ENCODE measurements at regions not wholly inside any gene's neighbourhood (a gene's known extent, or its start where the extent isn't known, plus 50 kb on each side); places are given as distances from the start of the nearest gene placed in this dataset.
A peak's percentile ranks its signal among the peaks of the same experiment; 100 is the strongest.

DNA sequence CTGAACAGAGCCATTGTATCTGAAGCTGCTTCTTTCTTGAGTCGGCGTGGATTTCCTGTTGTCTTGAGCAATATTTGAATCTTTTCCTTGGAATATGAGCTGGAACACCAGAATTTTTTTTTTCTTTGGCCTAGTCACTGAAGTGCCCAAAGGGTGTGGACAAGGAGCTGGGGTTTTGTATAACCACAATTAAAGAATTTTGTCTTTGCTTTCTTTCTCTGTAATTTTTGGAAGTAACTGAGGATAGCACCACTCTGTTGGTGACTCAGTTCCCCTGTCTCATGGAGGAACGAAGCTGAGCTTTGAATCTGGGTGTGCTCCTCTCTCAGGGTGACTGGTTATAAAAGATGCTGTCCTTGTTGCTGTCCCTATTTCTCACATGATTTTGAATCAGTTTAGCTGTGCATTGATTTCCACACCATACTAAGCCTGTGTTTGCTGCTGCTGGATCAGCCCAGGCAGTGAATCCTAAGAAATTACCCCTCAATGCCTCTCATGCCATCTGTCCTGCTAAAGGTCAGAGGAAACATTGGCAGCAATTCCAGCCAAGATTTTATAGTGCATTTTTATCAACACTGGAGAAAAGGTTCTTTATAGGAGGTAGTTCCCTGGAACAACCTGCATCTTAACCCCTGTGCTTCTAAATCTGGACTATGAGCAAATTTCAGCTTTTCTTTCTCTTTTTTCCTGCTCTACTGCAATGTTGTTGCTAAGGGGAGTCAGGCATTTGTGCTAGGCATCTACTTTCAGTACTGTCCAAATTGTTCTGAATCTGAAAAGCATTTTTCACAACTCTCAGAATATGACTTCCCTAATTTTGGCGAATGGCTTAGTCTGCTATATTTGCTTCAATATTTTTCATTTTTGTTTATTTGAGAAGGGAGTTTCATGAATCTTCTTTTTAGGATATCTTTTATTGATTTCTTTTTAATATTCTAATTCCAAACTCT is 540.8 kb downstream of the SOX6 start:
- H3K4me1 Mint-ChIP-seq, result no peaks in the 10 kb centered on the region
- H3K27ac Mint-ChIP-seq, result no peak overlapping the region
- H3K36me3 Mint-ChIP-seq, result no peaks in the 10 kb centered on the region
- DNase-seq, result no peak
- H3K27me3 Mint-ChIP-seq (ENCODE audit: low read depth in 3 of 3), result peaks cover 0 to 6% (median 2%) of the 10 kb centered on the region in 3 donors
- H3K9me3 Mint-ChIP-seq, result peaks cover 0 to 11% (median 1%) of the 10 kb centered on the region in 6 donors
- no peak overlapping the region for H3K4me3 Mint-ChIP-seq

DNA sequence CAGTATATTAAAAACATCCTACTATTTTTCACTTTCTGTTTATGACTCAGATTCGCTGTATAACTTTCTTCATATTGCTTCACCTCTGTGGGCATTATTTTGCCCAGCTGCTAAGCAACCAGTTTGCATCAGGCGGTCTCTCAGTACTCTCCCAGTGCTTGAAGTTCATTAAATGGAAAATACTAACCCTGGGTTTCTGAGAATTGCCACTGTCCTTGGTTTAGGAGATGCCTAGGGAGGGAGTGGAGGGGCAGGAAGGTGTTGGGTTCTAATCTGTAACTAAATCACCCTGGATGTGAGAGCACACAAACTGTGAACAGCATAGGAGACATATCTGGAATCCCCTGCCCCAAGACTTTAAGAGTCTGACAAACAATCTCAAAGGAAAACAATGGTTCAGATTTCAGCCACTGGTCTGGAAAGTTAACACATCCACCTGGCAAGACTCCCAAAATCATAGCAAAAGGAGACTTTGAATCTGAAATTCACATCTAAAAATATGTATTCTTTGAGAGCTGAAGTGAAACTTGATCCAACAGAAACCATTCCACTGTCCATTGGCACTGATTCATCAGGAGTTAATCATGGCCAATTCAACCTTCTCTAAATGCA is 540.0 kb downstream of the SOX6 start:
- peaks cover 0 to 6% (median 2%) of the 10 kb centered on the region in 3 donors for H3K27me3 Mint-ChIP-seq (ENCODE audit: low read depth in 3 of 3)
- no peaks in the 10 kb centered on the region for H3K36me3 Mint-ChIP-seq
- no peak for DNase-seq
- H3K9me3 Mint-ChIP-seq, result peaks cover 0 to 11% (median 1%) of the 10 kb centered on the region in 6 donors
- no peak overlapping the region for H3K4me3 Mint-ChIP-seq
- H3K4me1 Mint-ChIP-seq, result no peaks in the 10 kb centered on the region
- no peak overlapping the region for H3K27ac Mint-ChIP-seq

DNA sequence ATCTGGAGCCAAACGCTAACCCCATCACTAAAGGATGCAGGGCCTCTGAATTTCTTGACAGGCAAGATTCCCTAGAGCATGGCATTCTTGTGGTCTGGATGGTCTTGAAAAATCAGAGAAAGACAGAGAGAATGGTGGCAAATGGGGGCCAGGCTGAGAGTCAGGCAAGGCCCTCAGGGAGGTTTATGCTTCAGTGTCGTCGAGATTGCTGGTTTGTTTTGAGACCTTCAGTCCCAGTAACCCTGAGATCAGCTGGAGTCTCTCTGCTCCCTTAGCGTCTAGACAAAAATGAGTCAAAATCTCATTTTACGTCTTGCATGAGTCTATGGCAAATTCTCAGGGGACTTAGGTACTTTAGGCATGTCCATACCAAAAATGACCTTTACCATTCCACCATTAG is 539.3 kb downstream of the SOX6 start:
- Mint-ChIP-seq H3K27ac (no peak overlapping the region), H3K4me1 (no peaks in the 10 kb centered on the region), H3K9me3 (peaks cover 0 to 11% (median 1%) of the 10 kb centered on the region in 6 donors), H3K36me3 (no peaks in the 10 kb centered on the region), H3K27me3 (ENCODE audit: low read depth in 3 of 3) (peaks cover 0 to 6% (median 2%) of the 10 kb centered on the region in 3 donors), H3K4me3 (no peak overlapping the region)
- DNase-seq, result no peak

DNA sequence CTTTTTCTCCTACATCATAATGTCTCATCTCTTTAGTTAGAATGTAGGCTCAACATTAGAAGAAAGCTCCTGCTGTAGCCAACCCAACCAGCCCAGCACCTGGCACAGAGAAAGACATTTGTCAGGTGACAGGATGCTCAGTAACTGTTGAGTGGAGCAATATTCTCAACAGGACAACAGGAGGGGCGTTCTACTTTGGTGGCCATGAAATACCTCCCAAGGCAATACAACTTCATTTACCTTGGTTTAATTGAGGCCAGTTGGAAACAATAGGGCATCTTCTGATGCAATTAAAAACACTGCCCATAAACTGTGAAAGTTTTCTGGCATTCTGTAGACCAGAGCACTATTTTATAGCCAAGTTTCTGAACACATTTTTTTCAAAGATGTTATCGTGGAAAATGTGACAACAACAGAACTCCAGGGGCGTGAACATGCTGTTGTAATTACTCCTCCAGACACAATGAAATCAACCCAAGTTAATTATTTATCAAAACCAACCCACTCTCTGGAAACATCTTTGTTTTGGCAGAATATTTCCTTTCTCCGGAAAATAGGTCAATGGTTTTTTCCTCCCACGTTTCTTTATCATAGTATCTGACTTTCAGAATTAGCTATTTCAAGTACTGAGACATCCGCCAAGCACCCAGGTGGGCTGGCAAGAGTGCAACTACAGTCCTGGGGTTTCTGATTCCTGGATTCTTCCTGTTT is 538.1 kb downstream of the SOX6 start:
- no peak overlapping the region for H3K27ac Mint-ChIP-seq
- peaks cover 0 to 11% (median 1%) of the 10 kb centered on the region in 6 donors for H3K9me3 Mint-ChIP-seq
- H3K4me3 Mint-ChIP-seq, result no peak overlapping the region
- peaks cover 0 to 6% (median 4%) of the 10 kb centered on the region in 3 donors for H3K27me3 Mint-ChIP-seq (ENCODE audit: low read depth in 3 of 3)
- no peaks in the 10 kb centered on the region for H3K4me1 Mint-ChIP-seq
- no peak for DNase-seq
- H3K36me3 Mint-ChIP-seq, result no peaks in the 10 kb centered on the region

DNA sequence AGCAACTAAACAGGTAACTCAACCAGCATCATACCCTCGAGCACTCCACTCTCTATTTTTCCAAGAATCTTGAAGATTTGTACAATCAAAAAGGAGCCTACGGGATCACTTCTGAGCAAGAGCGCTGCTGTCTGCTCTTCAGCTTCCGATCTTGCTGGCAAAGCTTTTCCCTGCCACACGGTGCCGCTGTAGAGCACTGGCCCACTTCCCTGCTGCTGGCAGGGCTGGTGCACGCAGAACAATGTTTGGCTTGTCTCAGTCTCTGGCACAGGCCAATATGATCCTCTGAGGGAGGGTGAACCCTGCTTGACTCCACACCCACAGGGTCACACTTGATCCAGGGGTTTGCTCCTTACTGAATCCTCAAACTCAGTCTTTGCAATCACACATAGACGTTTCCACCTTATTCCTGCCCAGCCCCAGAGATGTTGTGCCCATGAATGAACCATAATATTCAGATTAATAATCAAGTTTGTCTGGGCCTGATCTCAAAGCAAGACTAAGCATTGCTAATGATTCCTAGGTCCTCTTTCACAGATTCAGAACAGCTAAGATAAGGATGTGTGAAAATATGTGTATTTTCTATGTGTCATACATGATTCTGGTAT is 536.6 kb downstream of the SOX6 start:
- Mint-ChIP-seq H3K4me3 (no peak overlapping the region), H3K27me3 (ENCODE audit: low read depth in 3 of 3) (peaks cover 0 to 6% (median 4%) of the 10 kb centered on the region in 3 donors), H3K4me1 (no peaks in the 10 kb centered on the region), H3K36me3 (no peaks in the 10 kb centered on the region), H3K27ac (no peak overlapping the region), H3K9me3 (peaks cover 0 to 11% (median 1%) of the 10 kb centered on the region in 6 donors)
- DNase-seq, result peak in 1 of 3 donors; percentile 11

DNA sequence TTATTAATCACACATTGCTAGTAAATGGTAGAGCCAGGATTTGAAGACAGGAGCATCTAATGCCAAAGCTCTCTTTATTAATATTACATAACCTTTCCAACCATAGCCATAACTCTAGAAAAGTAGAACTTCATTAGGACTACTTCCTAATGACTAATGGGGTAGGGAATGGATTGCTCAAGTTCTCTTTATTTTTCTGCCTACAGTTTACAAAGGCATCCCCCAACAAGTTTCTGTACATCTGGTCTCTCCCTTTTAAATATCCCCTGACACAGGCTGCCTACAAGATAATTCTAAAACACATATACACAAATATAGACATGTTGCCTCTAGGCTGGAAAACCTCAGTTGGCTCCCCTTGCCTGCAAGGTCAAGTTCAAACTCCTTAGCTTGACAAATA is 534.9 kb downstream of the SOX6 start:
- no peak overlapping the region for H3K4me3 Mint-ChIP-seq
- no peak overlapping the region for H3K27ac Mint-ChIP-seq
- peaks cover 0 to 4% (median 0%) of the 10 kb centered on the region in 6 donors for H3K9me3 Mint-ChIP-seq
- H3K36me3 Mint-ChIP-seq, result no peaks in the 10 kb centered on the region
- H3K27me3 Mint-ChIP-seq (ENCODE audit: low read depth in 3 of 3), result peaks cover 0 to 4% (median 0%) of the 10 kb centered on the region in 3 donors
- H3K4me1 Mint-ChIP-seq, result no peaks in the 10 kb centered on the region
- DNase-seq, result no peak

DNA sequence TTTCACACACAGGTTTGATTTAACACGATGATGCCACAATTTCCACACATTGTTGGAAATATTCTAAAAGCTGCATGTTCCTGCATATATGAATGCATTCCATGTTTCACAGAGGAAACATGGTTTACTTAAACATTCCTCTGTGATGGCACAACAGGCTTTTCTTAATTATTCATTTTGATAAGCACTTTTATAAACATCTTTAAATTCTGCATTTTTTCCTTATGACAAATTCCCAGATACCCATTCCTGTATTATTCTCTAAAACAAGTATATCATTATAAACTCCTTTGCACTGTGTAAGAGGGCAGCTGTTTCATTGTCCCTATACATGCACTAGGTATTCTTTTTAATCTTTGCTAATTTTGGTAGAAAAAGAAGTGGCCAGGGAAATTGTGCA is 532.3 kb downstream of the SOX6 start:
- H3K36me3 Mint-ChIP-seq, result no peaks in the 10 kb centered on the region
- peaks cover 0 to 6% (median 0%) of the 10 kb centered on the region in 3 donors for H3K27me3 Mint-ChIP-seq (ENCODE audit: low read depth in 3 of 3)
- H3K9me3 Mint-ChIP-seq, result peaks cover 0 to 6% (median 0%) of the 10 kb centered on the region in 6 donors
- H3K4me1 Mint-ChIP-seq, result no peaks in the 10 kb centered on the region
- DNase-seq, result no peak
- no peak overlapping the region for H3K27ac Mint-ChIP-seq
- no peak overlapping the region for H3K4me3 Mint-ChIP-seq

DNA sequence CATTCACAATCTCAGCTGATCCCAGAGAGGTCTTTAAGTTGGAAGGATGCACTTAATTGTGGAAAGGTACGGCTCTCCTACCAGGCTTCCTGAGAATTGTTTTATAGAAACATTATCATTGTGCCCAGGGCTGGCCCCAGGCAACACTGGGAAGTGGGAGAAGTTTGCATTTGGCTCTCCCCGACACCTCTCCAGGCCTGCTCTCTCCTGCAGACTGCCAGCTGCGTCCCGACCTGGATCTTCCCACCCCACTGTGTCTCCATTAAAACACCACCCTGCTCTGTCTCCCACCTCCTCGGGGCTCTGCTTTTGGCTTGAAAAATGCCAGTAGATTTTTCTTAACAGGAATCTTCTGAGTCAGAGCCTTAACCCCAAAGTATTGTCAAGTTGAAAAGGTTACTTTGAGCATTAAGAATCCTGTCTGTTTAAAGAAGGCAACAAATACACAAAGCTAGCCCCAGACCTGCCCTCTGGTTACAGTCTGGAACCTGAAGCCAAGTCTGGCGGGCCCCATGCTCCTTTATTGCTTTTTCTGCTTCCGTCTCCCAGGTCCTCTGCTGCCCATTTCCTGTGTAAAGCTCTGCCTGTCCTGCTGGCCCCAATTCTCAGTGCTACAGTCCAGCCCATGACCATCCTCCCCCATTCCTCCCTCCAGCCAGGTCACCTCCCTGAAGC is 530.2 kb downstream of the SOX6 start:
- H3K4me1 Mint-ChIP-seq, result no peaks in the 10 kb centered on the region
- peaks cover 0 to 5% (median 0%) of the 10 kb centered on the region in 3 donors for H3K27me3 Mint-ChIP-seq (ENCODE audit: low read depth in 3 of 3)
- H3K36me3 Mint-ChIP-seq, result no peaks in the 10 kb centered on the region
- no peak overlapping the region for H3K27ac Mint-ChIP-seq
- no peak for DNase-seq
- H3K9me3 Mint-ChIP-seq, result peaks cover 0 to 6% (median 0%) of the 10 kb centered on the region in 6 donors
- H3K4me3 Mint-ChIP-seq, result no peak overlapping the region

DNA sequence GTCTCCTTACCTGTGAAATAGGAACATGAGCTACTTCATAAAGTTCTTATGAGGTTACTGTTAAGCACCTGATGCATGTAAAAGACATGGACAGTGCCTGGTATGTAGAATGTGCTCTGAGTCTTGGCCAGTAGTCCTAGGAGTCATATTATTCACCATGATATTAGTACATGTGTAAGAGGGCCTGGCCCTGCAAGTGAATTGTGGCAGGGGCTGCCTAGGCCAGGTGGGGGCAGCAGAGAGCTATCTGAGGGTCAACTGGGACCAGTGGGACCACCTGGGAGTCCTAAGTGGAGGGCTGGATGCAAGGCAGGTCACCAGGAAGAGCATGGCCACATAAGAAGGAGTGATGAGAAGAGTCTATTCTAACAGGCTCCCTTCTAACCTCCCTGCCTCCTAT is 529.5 kb downstream of the SOX6 start:
- DNase-seq, result no peak
- Mint-ChIP-seq H3K27me3 (ENCODE audit: low read depth in 3 of 3) (peaks cover 0 to 5% (median 0%) of the 10 kb centered on the region in 3 donors), H3K36me3 (no peaks in the 10 kb centered on the region)

DNA sequence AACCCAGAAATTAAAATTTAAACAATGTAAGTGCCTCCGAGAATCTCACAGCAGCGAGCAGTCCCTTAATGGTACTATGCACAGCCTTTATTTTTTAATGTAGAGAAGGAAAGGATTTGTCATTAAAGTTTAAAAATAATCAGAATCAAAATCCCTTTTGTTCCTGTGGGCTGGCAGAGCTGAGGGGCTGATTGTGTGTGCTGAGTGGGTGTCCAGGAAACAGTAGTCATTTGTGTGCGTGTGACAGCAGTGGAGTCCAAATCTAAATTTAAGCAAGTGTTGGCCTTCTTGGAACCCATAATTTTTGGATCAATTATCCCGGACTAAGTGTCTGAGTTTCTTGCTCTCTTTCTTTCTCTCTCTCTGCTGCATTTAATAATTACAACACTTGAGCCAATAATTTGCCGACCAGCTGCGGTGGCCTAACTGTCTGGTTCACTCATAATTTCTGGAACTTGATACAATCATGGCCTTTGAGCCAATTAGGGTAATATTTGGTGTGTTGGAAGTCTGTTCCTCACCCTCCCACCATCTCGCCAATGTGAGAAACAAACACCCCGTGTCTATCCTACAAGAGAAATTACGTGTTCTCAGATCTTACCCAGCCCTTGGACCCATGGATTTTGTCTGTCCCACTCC is 528.0 kb downstream of the SOX6 start:
- no peak for DNase-seq
- Mint-ChIP-seq H3K4me1 (no peaks in the 10 kb centered on the region), H3K36me3 (no peaks in the 10 kb centered on the region), H3K27me3 (ENCODE audit: low read depth in 3 of 3) (peaks cover 0 to 2% (median 0%) of the 10 kb centered on the region in 3 donors), H3K27ac (no peak overlapping the region), H3K9me3 (peaks cover 0 to 6% (median 0%) of the 10 kb centered on the region in 6 donors), H3K4me3 (no peak overlapping the region)

More for the DNA sequence above, 529.5 kb downstream of the SOX6 start:
- Mint-ChIP-seq H3K4me3 (no peak overlapping the region), H3K4me1 (no peaks in the 10 kb centered on the region), H3K9me3 (peaks cover 0 to 6% (median 0%) of the 10 kb centered on the region in 6 donors), H3K27ac (no peak overlapping the region)

DNA sequence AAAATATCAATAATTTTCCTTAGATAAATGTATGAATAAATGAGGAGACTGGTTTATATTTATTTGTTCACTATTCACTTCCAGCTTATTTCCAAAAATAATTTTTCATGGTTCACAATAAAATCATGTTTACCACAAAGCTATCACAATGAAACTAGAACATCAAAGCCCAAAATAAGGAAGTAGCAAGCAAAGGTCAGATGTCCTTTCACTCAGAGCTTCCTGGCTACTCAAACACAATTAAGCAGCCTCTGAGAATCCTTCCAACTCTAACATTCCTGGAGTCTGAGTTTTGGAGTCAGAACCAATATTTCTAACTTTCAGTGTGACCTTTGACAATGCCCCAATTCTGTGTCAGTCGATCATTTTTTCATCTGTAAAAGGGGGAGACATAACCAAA is 527.0 kb downstream of the SOX6 start:
- Mint-ChIP-seq H3K4me1 (no peaks in the 10 kb centered on the region), H3K27ac (no peak overlapping the region), H3K4me3 (no peak overlapping the region), H3K9me3 (peaks cover 0 to 6% (median 0%) of the 10 kb centered on the region in 6 donors), H3K27me3 (ENCODE audit: low read depth in 3 of 3) (peaks cover 0 to 2% (median 0%) of the 10 kb centered on the region in 3 donors), H3K36me3 (no peaks in the 10 kb centered on the region)
- no peak for DNase-seq

DNA sequence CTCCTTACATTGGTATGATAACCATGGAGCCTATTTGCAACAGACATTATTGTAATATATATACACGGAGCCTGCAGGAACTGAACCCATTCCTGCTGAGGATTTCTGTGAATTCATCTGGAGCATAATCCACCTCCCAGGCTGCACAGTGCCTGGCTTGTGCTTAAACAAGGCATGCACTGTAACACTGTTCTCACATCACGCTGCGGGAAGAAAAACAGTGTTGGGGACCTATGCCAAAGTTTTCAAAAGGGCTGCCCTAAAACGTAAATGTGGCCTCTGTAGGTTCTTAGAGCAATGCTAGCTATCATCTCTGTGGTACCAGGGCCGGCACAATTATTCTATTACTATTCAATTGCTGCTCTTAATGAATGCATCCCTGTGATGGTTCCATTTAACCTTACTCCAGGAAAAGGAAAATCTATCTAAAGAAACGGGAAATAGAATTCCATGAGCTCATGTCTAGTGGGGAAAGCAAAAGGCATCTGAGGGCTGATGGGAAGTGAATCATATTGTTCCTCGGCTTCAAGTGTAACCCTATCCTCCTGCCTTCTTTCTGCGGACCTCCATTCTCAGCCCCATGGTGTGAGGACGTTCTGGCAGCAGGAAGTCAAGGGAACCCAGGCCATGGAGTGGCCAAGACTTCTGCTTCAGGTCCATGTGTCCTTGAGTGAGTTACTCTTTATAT is 525.5 kb downstream of the SOX6 start:
- H3K27ac Mint-ChIP-seq, result no peak overlapping the region

More for the DNA sequence above, 525.5 kb downstream of the SOX6 start:
- H3K9me3 Mint-ChIP-seq, result peaks cover 0 to 3% (median 0%) of the 10 kb centered on the region in 6 donors
- H3K27me3 Mint-ChIP-seq (ENCODE audit: low read depth in 3 of 3), result peaks cover 0 to 2% (median 0%) of the 10 kb centered on the region in 3 donors
- DNase-seq, result no peak
- H3K4me1 Mint-ChIP-seq, result no peaks in the 10 kb centered on the region
- H3K36me3 Mint-ChIP-seq, result no peaks in the 10 kb centered on the region
- H3K4me3 Mint-ChIP-seq, result no peak overlapping the region
